Right lobe of liver (tissue), 6 donors: ENCODE measurements at regions not wholly inside any gene's neighbourhood (a gene's known extent, or its start where the extent isn't known, plus 50 kb on each side); places are given as distances from the start of the nearest gene placed in this dataset.

Experiments
- ATAC-seq, 4 donors: fragments of 200-7000 bp; cut with Tn5 transposase; one replicate each; pipeline ENCODE4 v1.9.1; 2020; ENCODE audit warnings: mild to moderate bottlenecking in 4 of 4, moderate library complexity in 4 of 4
- DNase-seq, 3 donors: peaks; one replicate each; pipeline ENCODE4 v3.0.0-alpha.2; 2020
- H3K27ac ChIP-seq, 3 donors: fragments of 200-600 bp; one replicate each; pipeline ENCODE4 v1.8.0; 2022
- H3K27me3 ChIP-seq, 2 donors: fragments of 200-600 bp; one replicate each; pipeline ENCODE4 v1.8.0; 2022
- H3K36me3 ChIP-seq, 4 donors: fragments of 200-600 bp; sonication (generic) in 1 of 4; one replicate each; pipeline versions ENCODE4 v1.5.1 to v1.8.0; 2017 to 2022; ENCODE audit warnings: control low read depth in 1 of 4
- H3K4me1 ChIP-seq, 4 donors: fragments of 200-600 bp; sonication (generic) in 1 of 4; one replicate each; pipeline versions ENCODE4 v1.5.1 to v1.8.0; 2017 to 2022; ENCODE audit warnings: control low read depth in 1 of 4
- H3K4me3 ChIP-seq, 3 donors: fragments of 200-600 bp; one replicate each; pipeline ENCODE4 v1.8.0; 2022
- H3K9me3 ChIP-seq, 4 donors: fragments of 200-600 bp; sonication (generic) in 1 of 4; one replicate each; pipeline versions ENCODE4 v1.5.1 to v1.8.0; 2017 to 2022; ENCODE audit warnings: control low read depth in 1 of 4
- CTCF ChIP-seq, 4 donors: fragments of 200-600 bp in 3 of 4; fragments of 450-650 bp in 1 of 4; IDR thresholded peaks; one replicate each; pipeline versions ENCODE4 v1.5.1 to v1.8.0; 2016 to 2022; ENCODE audit warnings: antibody characterized with exemption in 4 of 4, mild to moderate bottlenecking in 2 of 4
- POLR2A ChIP-seq: fragments of 450-650 bp; IDR thresholded peaks from one replicate; pipeline ENCODE4 v1.6.1; 2017; ENCODE audit warnings: antibody characterized with exemption, mild to moderate bottlenecking
- WGBS: methylation state at CpG from one replicate; pipeline ENCODE4 v1.1.6; 2018; ENCODE audit warnings: low coverage, low lambda C conversion rate; ENCODE audit not compliant: insufficient coverage; ENCODE audit errors: missing lambda C conversion rate; 5-methylcytosine and 5-hydroxymethylcytosine counted together
- intact Hi-C, 2 donors: fragments of 100-400 bp; cut with DNase I; formaldehyde crosslinking; loops; one replicate each; pipeline versions ENCODE4 v1.11.2 to v1.14.1; 2022
- donor health status: DM: no; HTN: yes; CAD: no.
- donor health status: DM: no; HTN: no; CAD: no.
- donor health status: DM: no; HTN: no; CAD: no.
- donor health status: DM: no; HTN: yes; CAD: no.
- donor health status: DM: no; HTN: yes; CAD: no.

GRCh38 chr13:64223016-64223415 is 2807.4 kb upstream of the PCDH20 start:
- Histone ChIP-seq H3K4me1 (no peaks in the 10 kb centered on the region), H3K36me3 (no peaks in the 10 kb centered on the region), H3K9me3 (no peaks in the 10 kb centered on the region), H3K27ac (no peak overlapping the region), H3K27me3 (no peaks in the 10 kb centered on the region), H3K4me3 (no peak overlapping the region)
- 79% methylated on average over 2 of the region's 3 CpGs for WGBS
- DNase-seq = no peak
- intact Hi-C loops = no loop called here
- ATAC-seq = no peak
- TF ChIP-seq POLR2A (no peak), CTCF (IDR thresholded peaks at IDR 0.05) (no peak)

GRCh38 chr13:64206430-64207225 is 2791.0 kb upstream of the PCDH20 start:
- no peak for DNase-seq
- no peak overlapping the region for H3K27ac ChIP-seq
- 24% methylated on average over 6 of the region's 9 CpGs for WGBS
- peak in 1 of 4 donors; percentile 23 for ATAC-seq
- no peaks in the 10 kb centered on the region for H3K27me3 ChIP-seq
- TF ChIP-seq CTCF (IDR thresholded peaks at IDR 0.05) (no peak), POLR2A (no peak)
- no peaks in the 10 kb centered on the region for H3K36me3 ChIP-seq
- no peaks in the 10 kb centered on the region for H3K9me3 ChIP-seq
- intact Hi-C loops = no loop called here
- no peak overlapping the region for H3K4me3 ChIP-seq
- no peaks in the 10 kb centered on the region for H3K4me1 ChIP-seq

GRCh38 chr13:64202517-64202916 is 2786.9 kb upstream of the PCDH20 start:
- H3K27me3 ChIP-seq = no peaks in the 10 kb centered on the region
- WGBS = 35% methylated on average over 1 of the region's 1 CpG
- H3K27ac ChIP-seq = no peak overlapping the region
- no peaks in the 10 kb centered on the region for H3K9me3 ChIP-seq
- ATAC-seq (no peak), DNase-seq (no peak)
- H3K4me3 ChIP-seq = no peak overlapping the region
- no peak for TF ChIP-seq POLR2A
- no peak for TF ChIP-seq CTCF (IDR thresholded peaks at IDR 0.05)
- H3K4me1 ChIP-seq = no peaks in the 10 kb centered on the region
- H3K36me3 ChIP-seq = no peaks in the 10 kb centered on the region
- intact Hi-C loops = no loop called here

GRCh38 chr13:64197232-64197631 is 2781.6 kb upstream of the PCDH20 start:
- no peak for TF ChIP-seq POLR2A
- no peak for TF ChIP-seq CTCF (IDR thresholded peaks at IDR 0.05)
- no peaks in the 10 kb centered on the region for H3K4me1 ChIP-seq
- no peaks in the 10 kb centered on the region for H3K27me3 ChIP-seq
- no peaks in the 10 kb centered on the region for H3K9me3 ChIP-seq
- no peaks in the 10 kb centered on the region for H3K36me3 ChIP-seq
- ATAC-seq (no peak), DNase-seq (no peak)
- no peak overlapping the region for H3K4me3 ChIP-seq
- H3K27ac ChIP-seq = no peak overlapping the region
- intact Hi-C loops = no loop called here
